Fibroblast of skin of right quadriceps (primary cell): ENCODE measurements at regions not wholly inside any gene's neighbourhood (a gene's known extent, or its start where the extent isn't known, plus 50 kb on each side); places are given as distances from the start of the nearest gene placed in this dataset.
A peak's percentile ranks its signal among the peaks of the same experiment; 100 is the strongest.
"Not testable (repeated sequence)": the region's sequence is repeated elsewhere in the genome, so short reads cannot be mapped to it uniquely, and the experiment has no call there.

Experiments
- DNase-seq: peaks from one replicate; pipeline ENCODE4 v3.0.0-alpha.2; 2013

GRCh38 chr4:149202117-149202516 lies 613.5 kb downstream of the IQCM start:
- DNase-seq, result no peak

GRCh38 chr4:149199594-149199993 lies 616.0 kb downstream of the IQCM start:
- no peak for DNase-seq

GRCh38 chr4:149194061-149194460 lies 621.6 kb downstream of the IQCM start:
- no peak for DNase-seq

GRCh38 chr4:149187726-149188125 lies 627.9 kb downstream of the IQCM start:
- no peak for DNase-seq

- no peak for DNase-seq
These were observed 632.0 kb downstream of the IQCM start for GRCh38 chr4:149183638-149184037.

- DNase-seq, result not testable (repeated sequence)
These were observed 634.2 kb downstream of the IQCM start for GRCh38 chr4:149181459-149181858.

GRCh38 chr4:149176039-149176438 lies 639.6 kb downstream of the IQCM start:
- DNase-seq, result no peak

GRCh38 chr4:149175549-149175948 lies 640.1 kb downstream of the IQCM start:
- DNase-seq, result no peak

- DNase-seq, result no peak
These were observed 642.2 kb downstream of the IQCM start for GRCh38 chr4:149173241-149174013.

GRCh38 chr4:149168645-149169044 lies 647.0 kb downstream of the IQCM start:
- no peak for DNase-seq

GRCh38 chr4:149166876-149167275 lies 648.8 kb downstream of the IQCM start:
- DNase-seq, result peak; percentile 58

GRCh38 chr4:149166365-149166764 lies 649.3 kb downstream of the IQCM start:
- DNase-seq, result peak; percentile 38

GRCh38 chr4:149164282-149164681 lies 651.4 kb downstream of the IQCM start:
- peak; percentile 93 for DNase-seq

- DNase-seq, result peak; percentile 87
These were observed 654.4 kb downstream of the IQCM start for GRCh38 chr4:149161247-149161646.

- DNase-seq, result no peak
These were observed 655.3 kb downstream of the IQCM start for GRCh38 chr4:149160370-149160769.

- peak; percentile 43 for DNase-seq
These were observed 656.8 kb downstream of the IQCM start for GRCh38 chr4:149158817-149159216.

- peak; percentile 85 for DNase-seq
These were observed 669.8 kb downstream of the IQCM start for GRCh38 chr4:149145803-149146202.

GRCh38 chr4:149144060-149144459 lies 671.6 kb downstream of the IQCM start:
- DNase-seq, result no peak

- peak; percentile 65 for DNase-seq
These were observed 674.3 kb downstream of the IQCM start for GRCh38 chr4:149141391-149141790.

- DNase-seq, result peak; percentile 33
These were observed 674.8 kb downstream of the IQCM start for GRCh38 chr4:149140841-149141240.

- no peak for DNase-seq
These were observed 678.6 kb downstream of the IQCM start for GRCh38 chr4:149136951-149137620.

- no peak for DNase-seq
These were observed 680.6 kb downstream of the IQCM start for GRCh38 chr4:149135062-149135461.

- no peak for DNase-seq
These were observed 678.8 kb upstream of the NR3C2 start for GRCh38 chr4:149121023-149121404.

- peak; percentile 53 for DNase-seq
These were observed 678.3 kb upstream of the NR3C2 start for GRCh38 chr4:149120331-149121022.
